Transverse colon (tissue), 4 donors: ENCODE measurements at regions not wholly inside any gene's neighbourhood (a gene's known extent, or its start where the extent isn't known, plus 50 kb on each side); places are given as distances from the start of the nearest gene placed in this dataset.

ENCODE experiments used
- CTCF ChIP-seq, 5 experiments: fragments of 200-600 bp in 3 of 5; fragments of 450-650 bp in 2 of 5; sonication (generic) in 3 of 5; IDR thresholded peaks; 1 replicate in 2 of 5; 2 replicates in 3 of 5; pipeline ENCODE4 v1.5.1; 2016 to 2017; ENCODE audit warnings: antibody characterized with exemption in 5 of 5, inconsistent platforms in 3 of 5, mild to moderate bottlenecking in 2 of 5, moderate library complexity in 1 of 5
- EP300 ChIP-seq: sonication (generic); formaldehyde crosslinking; IDR thresholded peaks from one replicate; pipeline ENCODE4 v1.6.1; 2017; ENCODE audit warnings: antibody characterized with exemption, low read depth
- POLR2A ChIP-seq: fragments of 450-650 bp; IDR thresholded peaks from one replicate; pipeline ENCODE4 v1.6.1; 2016; ENCODE audit warnings: antibody characterized with exemption, mild to moderate bottlenecking, moderate library complexity
- POLR2AphosphoS5 ChIP-seq, 3 donors: sonication (generic); formaldehyde crosslinking; IDR thresholded peaks; one replicate each; pipeline ENCODE4 v1.6.1; 2016; ENCODE audit warnings: antibody characterized with exemption in 3 of 3

GRCh38 chr15:95192923-95193322, 961.6 kb downstream of the MCTP2 start:
- TF ChIP-seq CTCF (IDR thresholded peaks at IDR 0.05) = no peak
- no peak for TF ChIP-seq POLR2A
- no peak for TF ChIP-seq EP300
- no peak for TF ChIP-seq POLR2AphosphoS5 (IDR thresholded peaks at IDR 0.05)
